ENCODE measurements at regions not wholly inside any gene's neighbourhood (a gene's known extent, or its start where the extent isn't known, plus 50 kb on each side); places are given as distances from the start of the nearest gene placed in this dataset.
"Not testable (repeated sequence)": the region's sequence is repeated elsewhere in the genome, so short reads cannot be mapped to it uniquely, and the experiment has no call there.

DNA sequence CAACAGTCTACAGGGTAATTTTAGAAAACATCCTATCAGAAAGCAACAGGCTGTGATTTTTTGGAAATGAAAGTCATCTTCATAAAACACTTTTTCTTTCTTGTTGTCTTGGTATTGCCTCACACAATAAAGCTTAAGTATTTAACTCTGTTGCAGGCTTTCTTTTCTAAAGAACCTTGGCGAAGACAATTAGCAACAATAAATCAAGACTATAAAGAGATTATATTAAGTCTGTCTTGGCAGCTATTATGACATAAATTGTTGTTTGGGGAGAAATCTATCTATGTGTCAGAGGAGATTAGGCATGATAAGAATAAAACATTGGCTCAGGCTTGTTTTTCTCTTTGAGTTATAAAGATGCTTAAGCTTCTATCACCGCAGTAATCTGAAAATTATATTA lies 1774.8 kb downstream of the ARAP2 start:
- no peak for FAIRE-seq

DNA sequence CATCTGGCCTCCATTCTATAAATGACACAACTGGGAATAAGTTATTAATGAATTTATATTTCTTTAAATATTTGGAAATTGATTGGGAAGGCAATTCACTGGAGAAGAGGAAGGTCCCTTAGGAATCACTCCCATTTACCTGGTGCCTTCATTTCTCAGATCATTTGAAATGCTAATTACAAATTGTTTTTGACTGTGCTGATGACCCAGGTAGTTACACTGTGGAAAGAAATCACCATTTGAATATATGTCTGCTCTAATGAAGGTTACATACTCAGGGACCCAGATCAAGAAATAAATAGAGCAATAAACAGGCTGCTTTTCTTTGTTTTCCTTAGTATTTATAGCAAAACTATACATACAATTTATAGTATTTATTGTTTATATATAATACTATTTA lies 1759.1 kb downstream of the ARAP2 start:
- no peak for FAIRE-seq

DNA sequence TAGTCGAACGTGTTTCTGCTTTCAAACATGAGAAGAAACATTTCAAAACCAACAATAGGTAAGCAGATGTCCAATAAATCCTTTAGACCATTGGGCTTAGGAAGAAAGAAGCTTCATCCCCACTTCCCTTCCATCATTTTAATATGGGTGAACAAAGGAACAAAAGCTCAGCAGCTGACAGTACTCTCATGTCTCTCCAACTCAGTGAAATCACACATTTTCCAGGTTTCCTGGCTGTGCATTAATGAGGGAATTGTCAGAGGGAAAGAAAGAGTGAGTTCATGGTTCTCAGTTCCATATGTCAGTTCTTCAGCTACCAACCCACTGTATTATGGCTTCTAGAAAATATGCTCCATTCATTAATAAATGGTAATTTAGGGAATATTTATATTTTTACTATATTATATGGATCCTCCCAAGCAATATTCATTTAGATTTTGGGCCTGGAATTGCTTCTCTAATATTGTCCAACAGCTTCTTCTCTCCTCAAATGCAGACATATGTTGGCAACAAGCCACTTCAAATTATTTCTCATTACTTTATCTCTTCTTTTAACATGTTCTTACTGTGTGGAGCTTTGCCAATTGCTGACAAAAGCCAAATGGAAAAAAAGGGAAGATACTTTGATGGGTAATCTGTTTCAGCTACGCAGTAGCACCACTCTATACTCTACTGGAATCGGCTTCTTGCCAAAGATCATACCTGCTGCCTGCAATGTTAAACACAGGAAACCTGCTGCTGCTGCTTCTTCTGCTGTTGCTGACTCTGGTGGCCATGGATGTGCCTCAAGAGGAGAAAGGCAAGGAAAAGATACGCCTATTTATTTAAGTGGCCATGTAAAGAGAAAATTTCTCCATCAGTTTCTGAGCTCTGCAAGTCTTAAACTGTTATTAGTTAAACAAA lies 1757.6 kb downstream of the ARAP2 start:
- no peak for FAIRE-seq

DNA sequence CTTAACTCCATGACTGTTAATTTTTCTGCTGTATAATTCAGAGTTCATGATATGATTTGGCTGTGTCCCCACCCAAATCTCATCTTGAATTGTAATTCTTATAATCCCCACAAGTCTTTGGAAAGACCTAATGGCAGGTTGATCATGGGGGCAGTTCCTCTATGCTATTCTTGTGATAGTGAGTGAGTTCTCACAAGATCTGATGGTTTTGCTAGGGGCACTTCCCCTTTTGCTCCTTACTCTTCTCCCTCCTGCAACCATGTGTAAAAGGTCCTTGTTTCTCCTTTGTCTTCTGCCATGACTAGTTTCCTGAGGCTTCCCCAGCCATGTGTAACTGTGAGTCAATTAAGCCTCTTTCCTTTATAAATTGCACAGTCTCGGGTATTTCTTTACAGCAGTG lies 1751.9 kb downstream of the ARAP2 start:
- FAIRE-seq, result no peak

DNA sequence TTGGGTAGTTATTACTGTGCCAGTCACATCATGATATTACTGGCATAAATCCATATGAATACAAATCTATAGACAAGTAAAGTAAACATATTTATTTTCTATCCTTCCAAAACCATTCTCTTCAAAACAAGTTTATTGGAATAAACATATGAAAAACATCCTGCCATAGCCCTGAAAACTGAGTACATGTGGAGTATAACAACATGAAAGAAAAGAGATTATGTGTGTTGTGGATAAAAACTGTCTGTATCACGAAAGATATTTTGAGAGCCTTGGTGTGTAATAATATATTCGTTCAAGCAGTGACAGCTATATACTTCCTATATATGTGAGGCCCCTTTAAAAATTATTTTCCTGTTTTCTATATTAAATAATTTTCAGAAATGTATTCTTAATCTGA lies 1742.2 kb downstream of the ARAP2 start:
- FAIRE-seq, result no peak

DNA sequence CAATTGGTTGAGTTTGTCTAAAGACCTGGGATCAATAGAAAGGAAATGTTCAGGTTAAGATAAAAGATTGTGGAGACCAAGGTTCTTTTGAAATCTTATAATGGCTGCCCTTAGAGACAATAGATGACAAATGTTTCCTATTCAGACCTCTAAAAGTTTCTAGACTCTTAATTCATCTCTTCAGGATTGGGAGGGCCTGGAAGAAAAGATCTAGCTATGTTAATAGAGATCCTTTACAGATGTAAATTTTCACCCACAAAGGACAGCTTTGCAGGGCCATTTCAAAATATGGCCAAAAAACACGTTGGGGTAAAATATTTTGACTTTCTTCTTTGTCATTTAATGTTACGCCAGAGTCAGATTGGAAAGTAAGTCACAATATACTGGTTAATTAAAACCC lies 1739.6 kb downstream of the ARAP2 start:
- not testable (repeated sequence) for FAIRE-seq

DNA sequence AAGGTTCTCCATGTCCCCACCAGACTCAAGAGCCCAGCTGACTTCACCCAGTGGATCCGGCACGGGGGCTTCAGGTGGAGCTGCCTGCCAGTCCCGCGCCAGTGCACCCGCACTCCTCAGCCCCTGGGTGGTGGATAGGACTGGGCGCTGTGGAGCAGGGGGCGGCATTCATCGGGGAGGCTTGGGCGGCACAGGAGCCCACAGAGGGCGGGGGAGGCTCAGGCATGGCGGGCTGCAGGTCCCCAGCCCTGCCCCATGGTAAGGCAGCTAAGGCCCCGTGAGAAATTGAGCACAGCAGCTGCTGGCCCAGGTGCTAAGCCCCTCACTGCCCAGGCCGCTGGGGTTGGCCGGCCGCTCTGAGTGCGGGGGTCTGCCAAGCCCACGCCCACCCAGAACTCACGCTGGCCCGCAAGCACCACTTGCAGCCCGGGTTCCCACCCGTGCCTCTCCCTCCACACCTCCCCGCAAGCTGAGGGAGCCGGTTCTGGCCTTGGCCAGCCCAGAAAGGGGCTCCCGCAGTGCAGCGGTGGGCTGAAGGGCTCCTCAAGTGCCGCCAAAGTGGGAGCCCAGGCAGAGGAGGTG lies 1737.7 kb downstream of the ARAP2 start:
- FAIRE-seq, result not testable (repeated sequence)

DNA sequence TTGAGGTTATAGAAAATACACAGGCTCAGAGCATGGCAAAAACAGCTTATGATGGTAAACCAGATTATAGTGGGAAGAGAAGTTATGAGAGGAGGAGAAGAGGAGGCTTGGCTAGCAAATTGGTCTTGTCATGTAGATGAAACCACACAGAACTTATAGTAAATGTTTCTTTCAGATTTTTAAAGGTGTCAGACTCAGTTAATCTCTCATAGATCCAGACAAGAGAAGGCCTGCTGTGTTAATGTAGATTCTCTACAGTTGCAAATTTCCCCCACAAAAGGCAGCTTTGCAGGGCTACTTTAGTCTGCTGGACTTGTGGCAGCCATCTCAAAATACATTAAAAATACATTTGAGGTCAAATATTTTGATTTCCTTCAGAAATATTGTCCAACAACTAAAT lies 1731.7 kb downstream of the ARAP2 start:
- FAIRE-seq, result no peak

DNA sequence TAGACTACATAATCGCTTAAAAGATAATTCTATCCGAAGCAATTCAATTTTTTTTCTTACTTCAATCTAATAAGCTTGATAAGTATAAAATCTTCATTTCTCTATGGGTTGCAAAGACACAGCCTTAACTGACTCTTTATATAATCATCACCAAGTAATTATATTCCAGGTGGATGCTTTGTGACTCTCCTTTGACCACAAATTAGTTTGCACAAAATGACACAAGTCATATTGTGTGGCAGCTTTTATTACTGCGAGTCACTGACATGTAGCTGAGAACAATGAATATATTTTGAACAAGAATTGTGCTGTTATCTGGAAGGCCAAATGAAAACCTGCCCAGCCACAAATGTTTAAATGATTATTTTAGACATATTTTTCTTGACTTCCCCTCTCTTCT lies 1727.8 kb downstream of the ARAP2 start:
- FAIRE-seq, result no peak

DNA sequence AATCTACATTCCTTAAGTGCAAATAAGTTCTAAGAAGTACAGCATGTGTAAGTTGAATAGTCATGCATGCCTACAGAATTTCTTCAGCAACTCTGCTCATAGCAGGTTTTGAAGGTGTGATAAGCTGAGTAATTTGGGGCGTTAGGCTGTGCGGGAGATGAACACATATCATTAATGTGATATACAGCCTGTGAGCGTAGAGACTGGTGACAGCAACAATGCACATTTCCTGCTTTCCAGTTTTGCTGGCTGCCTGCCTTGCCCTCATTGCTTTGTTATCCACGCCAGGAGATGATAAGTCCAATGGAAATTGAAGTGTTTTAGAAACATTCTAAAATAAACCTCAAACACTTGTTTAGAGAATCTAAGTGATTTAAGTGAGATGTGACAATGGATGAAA lies 1709.4 kb downstream of the ARAP2 start:
- FAIRE-seq, result no peak

DNA sequence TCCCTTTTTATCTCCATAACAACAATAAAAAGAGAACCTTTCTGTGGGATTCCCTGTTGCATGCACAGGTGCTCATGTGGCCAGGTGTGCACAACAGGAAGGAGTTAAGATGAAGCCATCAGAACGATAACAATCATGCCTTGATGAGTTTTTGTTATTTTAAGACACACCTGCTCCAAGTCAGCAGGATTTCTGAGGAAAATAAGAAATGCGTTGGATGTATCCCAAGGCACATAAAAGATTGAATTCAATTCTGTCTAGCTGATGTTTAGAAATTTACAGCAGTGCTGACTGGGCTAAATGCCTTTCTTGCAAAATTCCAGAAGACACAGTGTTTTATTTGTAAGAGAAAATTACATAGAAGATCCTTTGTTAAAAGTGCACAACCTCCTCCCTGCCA lies 1678.2 kb downstream of the ARAP2 start:
- FAIRE-seq, result no peak

DNA sequence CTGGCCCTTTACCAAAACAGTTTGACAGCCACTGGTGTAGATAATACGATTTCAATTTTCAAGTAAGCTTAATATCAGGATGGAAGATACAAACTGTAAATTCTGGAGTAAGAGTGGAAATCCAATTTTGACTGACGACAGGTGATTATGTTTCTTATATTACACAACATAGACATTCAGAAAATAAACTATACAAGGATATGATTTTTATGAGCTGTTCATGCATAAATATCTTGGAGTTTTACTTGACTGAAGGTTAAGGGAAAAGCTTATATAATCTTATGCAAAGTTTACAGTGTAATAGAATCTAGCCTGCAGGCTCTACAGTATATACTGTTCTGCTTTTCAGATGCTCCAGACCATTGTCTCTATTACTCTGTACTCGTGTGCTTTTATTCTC lies 1672.3 kb downstream of the ARAP2 start:
- no peak for FAIRE-seq

DNA sequence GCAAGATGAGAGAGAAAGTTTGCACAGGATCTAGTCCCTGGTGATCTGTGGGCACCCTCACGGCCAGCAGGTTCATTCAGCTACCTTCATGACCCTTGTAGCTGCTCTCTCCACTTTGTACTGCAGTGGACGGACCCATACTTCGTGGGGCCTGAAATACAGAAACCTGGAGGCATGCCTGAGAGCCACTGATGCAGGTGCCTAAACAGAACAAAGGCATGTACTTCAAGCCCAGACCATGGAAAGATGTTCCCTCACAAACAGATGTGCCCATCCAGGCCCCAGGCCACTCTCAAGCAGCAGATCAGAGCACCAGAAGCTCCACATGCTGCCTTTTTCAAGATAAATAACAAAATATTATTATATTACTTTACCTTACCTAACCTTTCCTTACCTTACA lies 1629.0 kb downstream of the ARAP2 start:
- no peak for FAIRE-seq

DNA sequence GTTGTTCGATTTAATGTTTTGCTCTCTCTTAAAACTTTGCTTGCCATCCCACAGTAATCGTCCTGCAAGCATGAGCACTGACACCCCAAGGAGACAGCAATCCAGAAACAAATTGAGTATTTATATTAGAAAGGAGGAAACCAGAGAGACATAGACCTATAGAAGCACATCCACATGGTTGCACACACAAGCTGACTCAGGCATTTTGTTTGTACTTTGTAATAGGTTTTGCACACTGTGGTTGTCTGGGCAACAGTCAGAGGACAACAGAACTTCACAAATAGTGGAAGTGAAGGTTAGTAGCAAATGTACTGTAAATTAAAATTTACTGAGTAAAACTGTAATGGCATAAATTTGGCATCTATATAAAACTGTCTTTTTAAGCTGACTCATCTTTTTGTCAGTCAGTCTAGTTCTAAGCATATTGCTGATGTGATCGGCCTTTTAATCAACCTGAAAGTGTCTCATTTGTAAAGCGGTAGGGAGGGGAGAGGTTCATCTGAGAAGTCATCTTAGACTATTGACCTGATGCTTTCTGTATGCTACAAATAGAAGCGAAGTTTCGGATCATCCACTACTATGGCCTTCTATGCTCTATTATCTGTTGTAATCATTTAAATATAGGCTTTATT lies 1624.7 kb downstream of the ARAP2 start:
- no peak for FAIRE-seq

DNA sequence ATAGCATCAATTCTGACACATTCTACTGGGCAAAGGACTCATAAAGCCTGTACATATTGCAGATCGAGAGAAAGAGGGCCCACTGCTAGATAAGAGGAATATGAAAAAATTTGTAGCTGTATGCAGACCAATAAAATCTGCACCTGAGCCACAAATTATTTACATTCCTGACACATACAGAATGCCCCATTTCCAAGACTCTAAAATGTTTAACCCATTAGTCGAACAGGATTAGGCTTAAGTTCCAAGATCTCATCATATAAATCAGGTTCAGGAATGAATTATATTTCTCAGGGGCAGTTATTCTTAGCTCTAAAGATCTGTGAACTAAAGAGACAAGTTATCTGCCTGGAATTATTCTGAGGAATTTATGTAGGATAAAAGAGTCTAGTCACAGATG lies 1615.8 kb downstream of the ARAP2 start:
- FAIRE-seq, result no peak

DNA sequence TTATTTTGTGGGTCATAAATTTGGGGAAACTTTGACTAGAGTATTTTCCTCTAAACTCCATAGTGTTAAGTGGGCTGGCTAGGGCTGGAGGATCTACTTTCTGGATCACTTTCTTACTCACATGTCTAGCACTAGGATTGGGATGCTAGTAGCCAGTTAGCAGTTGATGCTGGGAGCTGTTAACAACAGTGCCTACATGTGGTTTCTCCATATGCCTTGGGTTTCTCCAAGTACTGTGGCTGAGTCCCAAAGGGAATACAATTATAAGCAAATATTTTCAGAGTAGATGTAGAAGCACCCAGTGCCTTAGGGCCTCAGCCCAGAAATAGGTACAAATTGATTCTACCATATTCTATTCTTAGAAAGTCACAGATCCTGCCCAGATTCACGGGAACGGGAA lies 1614.9 kb downstream of the ARAP2 start:
- FAIRE-seq, result no peak

DNA sequence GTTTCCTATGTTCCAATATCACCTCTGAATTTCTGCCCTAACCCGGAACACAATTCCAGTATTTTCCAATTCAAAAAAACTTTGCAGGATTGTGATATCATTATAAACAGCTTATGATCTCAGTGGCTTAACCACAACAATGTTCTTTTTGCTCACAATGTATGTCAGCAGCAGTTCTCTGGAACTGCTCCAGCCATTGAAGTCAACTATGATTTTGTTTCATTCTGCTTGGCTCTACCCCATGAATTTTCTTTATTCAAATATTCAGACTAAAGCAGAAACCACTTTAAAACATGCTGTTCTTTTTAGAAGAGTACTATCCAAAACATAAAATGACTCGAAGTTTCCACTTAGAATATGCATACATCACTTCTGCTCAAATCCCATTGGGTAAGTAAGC lies 1611.1 kb downstream of the ARAP2 start:
- no peak for FAIRE-seq

DNA sequence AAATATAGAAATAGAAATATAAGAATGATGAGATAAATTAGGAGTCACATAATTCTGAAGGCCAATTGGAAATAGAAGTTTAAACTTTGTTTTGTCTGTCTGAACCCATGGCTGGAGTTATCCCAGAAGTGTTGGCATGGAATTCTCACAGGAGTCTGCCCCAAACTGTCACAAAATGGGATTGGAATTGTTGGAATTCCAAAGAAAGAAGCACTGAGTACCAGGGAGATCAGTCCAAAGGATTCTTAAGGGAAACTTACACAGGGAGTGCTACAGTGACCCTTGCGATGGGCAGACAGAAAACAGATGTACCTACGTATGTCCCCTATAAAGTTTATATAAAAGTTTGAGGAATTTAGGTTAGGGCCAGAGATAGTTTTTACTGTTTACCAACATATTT lies 1607.7 kb downstream of the ARAP2 start:
- no peak for FAIRE-seq

DNA sequence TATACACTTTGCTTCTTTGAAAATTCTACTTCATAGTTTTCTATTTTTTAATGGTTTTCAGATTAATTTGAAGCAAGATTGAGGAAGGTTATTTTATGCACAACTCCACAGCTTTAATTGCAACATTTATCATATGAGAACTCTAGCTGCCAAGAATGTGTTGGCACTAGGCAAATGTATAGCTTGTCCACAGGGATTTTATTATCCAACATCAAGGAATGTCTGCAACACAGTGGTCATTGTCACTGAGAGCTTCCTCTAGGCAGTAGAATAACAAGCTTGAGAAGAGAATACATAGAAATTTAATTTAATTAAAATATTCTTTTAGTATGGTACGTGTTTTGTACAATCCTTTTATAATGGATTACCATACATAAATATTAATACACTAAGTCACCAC lies 1600.8 kb downstream of the ARAP2 start:
- FAIRE-seq, result no peak

DNA sequence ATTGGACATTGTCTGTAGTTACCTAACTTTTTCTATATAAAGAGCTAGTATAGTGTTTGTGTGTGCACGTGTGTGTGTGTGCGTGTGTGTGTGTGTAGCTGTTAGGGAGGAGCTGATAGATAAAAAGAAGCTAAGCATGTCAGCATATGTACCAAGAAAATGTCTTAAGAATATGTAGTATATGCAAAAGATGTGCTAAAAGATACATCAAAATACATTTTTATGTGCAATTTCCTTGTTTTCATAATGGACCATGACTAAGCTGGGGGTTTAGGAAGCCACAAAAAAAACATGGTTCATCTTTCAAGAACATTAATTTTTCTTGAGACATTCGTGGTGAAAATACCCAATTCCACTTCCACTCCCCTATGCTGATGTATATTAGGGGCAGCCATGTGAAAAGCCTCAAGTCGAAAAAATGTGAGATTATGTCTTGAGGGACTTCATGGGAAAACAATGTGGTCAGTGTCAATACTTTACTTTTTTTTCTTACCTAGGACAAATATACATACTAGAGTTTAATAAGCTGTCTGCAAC lies 1599.7 kb downstream of the ARAP2 start:
- no peak for FAIRE-seq

DNA sequence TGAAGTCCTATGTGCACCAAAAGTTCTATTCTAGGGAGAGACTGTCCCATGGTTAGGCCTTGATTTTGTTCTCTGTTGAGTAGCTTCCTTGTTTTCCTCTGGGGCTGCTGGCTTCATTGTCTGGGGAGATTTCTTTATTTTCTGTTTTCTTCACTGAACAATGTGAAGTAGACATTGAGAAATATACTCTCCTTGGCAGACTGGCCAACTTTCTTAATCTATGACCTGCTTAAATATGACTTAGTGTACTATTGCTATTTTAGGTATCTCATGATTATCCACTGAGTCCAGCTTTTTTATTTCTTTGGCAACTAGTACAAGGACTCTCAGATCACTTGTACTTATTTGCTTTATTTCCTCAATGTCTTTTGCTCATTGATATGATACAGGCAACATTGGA lies 1594.6 kb downstream of the ARAP2 start:
- FAIRE-seq, result no peak

DNA sequence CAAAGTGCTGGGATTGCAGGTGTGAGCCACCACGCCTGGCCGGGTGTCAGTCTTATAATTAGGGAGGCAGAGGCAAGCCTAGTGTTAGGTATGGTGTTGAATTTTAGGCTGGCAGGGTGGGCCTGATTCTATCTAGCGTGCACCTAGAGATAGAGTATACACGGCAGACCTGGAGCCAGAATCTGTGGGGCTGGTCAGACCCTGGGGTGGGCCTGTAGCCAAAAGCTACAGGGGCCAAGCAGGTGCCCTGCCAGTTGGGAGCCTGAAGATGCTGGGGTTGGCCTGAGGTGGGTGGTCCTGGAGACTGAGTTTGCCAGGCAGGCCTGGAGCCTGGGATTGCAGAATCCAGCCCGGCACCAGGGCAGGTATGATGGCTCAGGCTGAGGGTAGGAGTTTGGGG lies 1580.3 kb downstream of the ARAP2 start:
- no peak for FAIRE-seq

DNA sequence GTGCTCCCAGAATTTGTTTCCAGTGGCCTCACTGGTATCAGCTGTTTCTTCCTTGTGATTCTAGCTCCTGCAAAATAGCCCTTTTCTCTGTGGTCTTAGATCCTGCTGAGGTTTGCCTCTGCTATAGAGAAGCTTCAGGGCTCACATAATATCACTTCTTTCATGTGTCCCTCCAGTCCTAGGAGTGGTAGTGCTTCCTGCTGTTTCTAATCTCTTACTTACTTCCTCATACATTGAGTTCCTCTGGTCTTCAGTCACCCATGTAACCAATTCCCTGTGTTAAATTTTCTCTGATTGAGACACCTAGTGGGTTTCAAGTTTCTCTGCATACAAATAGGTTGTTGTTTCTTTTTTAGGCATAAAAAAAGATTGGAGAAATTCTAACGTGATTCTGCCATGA lies 1567.9 kb downstream of the ARAP2 start:
- FAIRE-seq, result no peak

DNA sequence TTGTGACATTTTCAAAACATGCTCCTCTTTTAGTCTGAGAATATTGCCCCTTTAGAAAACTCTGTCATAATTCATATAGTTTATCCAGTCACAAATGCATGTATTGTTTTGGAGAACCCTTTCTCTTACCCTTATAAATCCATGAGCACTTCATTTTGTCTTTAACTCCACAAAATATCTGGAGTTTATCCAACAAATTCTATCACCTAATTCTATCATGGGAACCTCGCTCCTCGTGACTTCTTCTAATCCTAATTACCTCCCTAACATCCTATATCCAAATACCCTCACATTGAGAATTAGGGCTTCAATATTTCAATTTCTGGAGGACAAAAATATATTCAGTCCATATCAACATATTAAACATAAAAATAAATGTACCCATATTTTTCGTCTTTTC lies 1565.9 kb downstream of the ARAP2 start:
- no peak for FAIRE-seq

All from endometrium (tissue), 2 donors.